ENCODE measurements at regions not wholly inside any gene's neighbourhood (a gene's known extent, or its start where the extent isn't known, plus 50 kb on each side); places are given as distances from the start of the nearest gene placed in this dataset.
"Not testable (repeated sequence)": the region's sequence is repeated elsewhere in the genome, so short reads cannot be mapped to it uniquely, and the experiment has no call there.

GRCh38 chr14:71399057-71399487 is 491.8 kb downstream of the PCNX1 start:
- no peak for DNase-seq

DNA sequence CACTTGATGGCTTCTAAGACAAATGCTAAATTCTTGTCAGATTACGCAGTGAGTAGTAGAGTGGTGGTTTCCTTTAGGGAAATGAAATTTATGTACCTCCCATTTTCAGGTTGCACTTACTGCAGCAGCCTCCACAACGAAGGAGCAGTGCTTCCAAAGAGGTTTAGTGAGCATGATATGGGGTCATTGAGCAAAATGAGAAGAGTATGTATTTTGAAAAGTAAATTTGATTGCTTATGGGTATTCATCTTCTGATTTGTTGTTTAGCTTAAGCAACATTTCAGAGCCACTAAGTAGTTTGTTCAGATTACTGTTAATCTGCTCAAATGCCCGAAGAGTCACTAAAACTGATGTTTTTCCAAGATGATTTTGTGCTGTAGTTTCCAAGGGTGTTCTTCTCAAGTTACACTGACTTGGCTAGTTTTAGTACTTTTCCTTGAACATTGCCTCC is 493.6 kb downstream of the PCNX1 start:
- no peak for DNase-seq

GRCh38 chr14:71402415-71402814 is 495.2 kb downstream of the PCNX1 start:
- DNase-seq, result not testable (repeated sequence)

GRCh38 chr14:71403656-71404055 is 496.4 kb downstream of the PCNX1 start:
- no peak for DNase-seq

DNA sequence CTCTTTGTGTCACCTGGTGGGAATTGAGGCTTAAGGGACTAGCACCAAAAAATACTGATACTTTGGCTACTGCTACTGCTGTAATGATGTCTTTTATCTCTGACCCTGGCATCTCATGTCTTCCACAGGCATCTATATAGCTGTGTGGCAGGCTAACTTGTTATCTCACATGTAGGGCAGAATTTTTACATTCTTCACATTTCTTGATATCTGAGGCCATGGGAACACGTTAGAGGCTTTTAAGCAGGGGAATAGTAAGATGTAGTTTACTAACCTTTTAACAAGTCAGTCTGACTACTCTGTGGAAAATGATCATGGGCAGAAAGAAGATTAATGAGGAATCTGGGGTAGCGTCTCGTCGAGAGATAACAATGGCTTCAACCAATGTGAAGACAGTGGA is 498.4 kb downstream of the PCNX1 start:
- DNase-seq, result no peak

GRCh38 chr14:71408362-71409030 is 501.2 kb downstream of the PCNX1 start:
- no peak for DNase-seq

GRCh38 chr14:71410578-71411284 is 503.5 kb downstream of the PCNX1 start:
- DNase-seq, result no peak

DNA sequence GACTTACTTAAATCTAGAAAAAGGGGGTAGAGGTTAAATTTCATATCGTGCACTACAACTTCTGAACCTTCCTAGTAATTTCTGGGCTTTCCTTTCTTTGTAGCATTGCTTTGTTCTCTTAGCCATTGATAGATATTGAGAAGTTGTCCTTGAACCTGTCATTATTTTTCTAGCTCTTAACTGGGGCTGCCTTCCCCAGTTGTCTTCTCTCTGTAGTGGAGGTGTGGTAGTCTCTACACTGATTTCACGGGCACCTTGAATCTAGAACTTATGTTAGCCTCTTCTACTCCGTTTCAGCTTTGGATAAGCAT is 504.0 kb downstream of the PCNX1 start:
- DNase-seq, result no peak

GRCh38 chr14:71411738-71412137 is 504.5 kb downstream of the PCNX1 start:
- DNase-seq, result no peak

- no peak for DNase-seq
Observed at GRCh38 chr14:71414631-71415403, 507.6 kb downstream of the PCNX1 start.

- no peak for DNase-seq
Observed at GRCh38 chr14:71415404-71415690, 508.1 kb downstream of the PCNX1 start.

- no peak for DNase-seq
Observed at GRCh38 chr14:71416392-71416791, 509.1 kb downstream of the PCNX1 start.

DNA sequence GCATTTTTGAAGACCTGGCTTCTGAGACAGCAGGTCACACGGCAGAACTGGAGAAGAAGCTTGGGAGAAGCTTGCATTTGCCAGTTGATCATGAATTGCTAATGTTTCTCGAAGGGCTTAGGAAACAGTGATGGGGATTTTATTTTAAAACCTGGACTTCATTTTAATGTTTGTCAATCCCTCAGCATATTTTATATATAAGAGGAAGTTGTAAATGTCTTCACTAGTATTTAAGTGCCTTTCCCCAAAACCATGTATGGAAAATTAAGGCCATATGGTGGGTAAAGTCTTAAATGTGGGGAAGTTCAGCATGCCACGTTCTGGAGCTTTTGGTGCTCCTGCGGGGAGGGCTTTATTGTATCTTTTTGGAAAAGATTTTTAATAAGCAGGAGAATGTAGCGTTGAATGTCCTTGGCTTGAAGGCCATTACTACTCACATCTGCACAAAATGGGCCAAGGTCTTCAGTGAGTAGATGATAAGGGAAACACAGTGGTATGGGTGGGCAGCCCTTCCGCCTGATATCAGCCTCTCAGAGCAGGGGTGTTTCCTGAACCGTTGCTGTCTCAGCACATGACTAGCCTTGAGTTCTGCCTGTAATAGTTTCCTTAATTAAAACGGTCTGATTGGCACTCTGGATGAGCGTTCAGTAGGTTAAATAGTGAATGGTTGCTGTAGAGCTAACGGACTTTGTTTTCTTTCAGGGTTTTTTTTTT is 511.4 kb downstream of the PCNX1 start:
- no peak for DNase-seq

GRCh38 chr14:71423481-71423880 is 508.7 kb upstream of the RGS6 start:
- no peak for DNase-seq

- DNase-seq, result no peak
Observed at GRCh38 chr14:71424941-71425340, 507.3 kb upstream of the RGS6 start.

- no peak for DNase-seq
Observed at GRCh38 chr14:71426001-71426400, 506.2 kb upstream of the RGS6 start.

- no peak for DNase-seq
Observed at GRCh38 chr14:71429902-71430301, 502.3 kb upstream of the RGS6 start.

- no peak for DNase-seq
Observed at GRCh38 chr14:71430321-71430677, 501.9 kb upstream of the RGS6 start.

- DNase-seq, result no peak
Observed at GRCh38 chr14:71430678-71431376, 501.4 kb upstream of the RGS6 start.

- DNase-seq, result no peak
Observed at GRCh38 chr14:71432334-71433110, 499.7 kb upstream of the RGS6 start.

DNA sequence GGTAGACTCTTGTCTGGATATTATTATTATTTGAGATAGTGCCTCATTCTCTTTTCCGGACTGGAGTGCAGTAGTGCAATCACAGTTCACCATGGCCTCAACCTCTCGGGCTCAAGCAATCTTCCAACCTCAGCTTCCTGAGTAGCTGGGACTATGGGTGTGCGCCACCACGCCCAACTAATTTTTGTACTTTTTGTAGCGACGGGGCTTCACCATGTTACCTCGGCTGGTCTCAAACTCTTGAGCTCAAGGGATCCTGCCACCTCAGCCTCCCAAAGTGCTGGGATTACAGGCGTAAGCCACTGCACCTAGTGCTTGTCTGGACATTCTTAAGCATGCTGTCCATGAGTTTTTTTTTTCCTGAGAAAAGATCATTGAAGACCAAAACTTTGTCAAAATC is 498.9 kb upstream of the RGS6 start:
- no peak for DNase-seq

DNA sequence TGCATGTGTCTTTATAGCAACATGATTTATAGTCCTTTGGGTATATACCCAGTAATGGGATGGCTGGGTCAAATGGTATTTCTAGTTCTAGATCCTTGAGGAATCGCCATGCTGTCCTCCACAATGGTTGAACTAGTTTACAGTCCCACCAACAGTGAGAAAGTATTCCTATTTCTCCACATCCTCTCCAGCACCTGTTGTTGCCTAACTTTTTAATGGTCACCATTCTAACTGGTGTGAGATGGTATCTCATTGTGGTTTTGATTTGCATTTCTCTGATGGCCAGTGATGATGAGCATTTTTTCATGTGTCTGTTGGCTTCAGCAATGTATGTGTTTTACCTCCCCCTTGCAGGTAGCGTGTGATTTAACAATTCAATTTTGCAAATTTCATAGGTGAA is 496.6 kb upstream of the RGS6 start:
- DNase-seq, result not testable (repeated sequence)
